Activated naive CD4-positive, alpha-beta T cell treated with anti-CD3 and anti-CD28 coated beads, Interleukin-2, amount 50 U/mL, for 72 hours (primary cell): ENCODE measurements at regions not wholly inside any gene's neighbourhood (a gene's known extent, or its start where the extent isn't known, plus 50 kb on each side); places are given as distances from the start of the nearest gene placed in this dataset.
"Not testable (repeated sequence)": the region's sequence is repeated elsewhere in the genome, so short reads cannot be mapped to it uniquely, and the experiment has no call there.

Source experiments
- ATAC-seq, 2 donors: fragments of 150-1000 bp; cut with Tn5 transposase; 2 replicates each; pipeline ENCODE4 v1.10.0; 2021; ENCODE audit warnings: mild to moderate bottlenecking in 2 of 2, moderate library complexity in 2 of 2
- DNase-seq, 2 donors: peaks; one replicate each; pipeline ENCODE4 v3.0.0; 2021 to 2022; ENCODE audit warnings: low spot score in 2 of 2
- H3K27ac Mint-ChIP-seq, 2 donors: one replicate each; pipeline ENCODE4 v1.8.0; 2022; ENCODE audit warnings: mild to moderate bottlenecking in 2 of 2, mixed read lengths in 2 of 2
- H3K36me3 Mint-ChIP-seq, 2 donors: one replicate each; pipeline ENCODE4 v1.8.0; 2022; ENCODE audit warnings: mixed read lengths in 2 of 2
- H3K9me3 Mint-ChIP-seq, 2 donors: one replicate each; pipeline ENCODE4 v1.8.0; 2022; ENCODE audit warnings: mixed read lengths in 2 of 2

DNA sequence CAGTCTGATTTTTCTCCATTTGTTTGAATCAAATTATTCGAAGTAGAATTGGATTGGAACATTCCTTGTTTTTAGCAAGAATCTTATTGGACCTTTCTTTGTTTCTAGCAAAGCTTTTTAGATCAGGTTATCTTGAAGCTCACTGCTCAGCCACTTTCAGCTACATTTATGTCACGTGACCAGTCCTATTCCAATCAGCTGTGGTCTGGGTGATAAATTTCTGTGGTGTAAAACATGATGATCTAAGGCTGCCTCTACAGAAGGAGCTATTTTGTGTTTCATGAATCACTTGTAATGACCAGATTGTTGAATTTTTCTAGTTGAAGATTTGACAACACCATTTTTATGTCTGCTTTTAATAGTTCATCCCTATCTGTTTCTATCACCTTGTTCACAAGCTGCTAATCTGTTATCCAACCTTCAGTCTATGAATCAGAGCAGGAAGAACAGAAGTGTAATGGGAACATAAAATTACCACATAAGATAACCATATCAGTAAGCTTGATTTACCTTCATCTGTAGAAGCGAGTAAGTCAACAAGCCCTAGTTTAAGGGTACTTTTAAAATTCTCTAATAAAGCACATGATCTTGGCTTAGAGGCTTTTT is 101.0 kb upstream of the MAP3K7 start:
- H3K27ac Mint-ChIP-seq, result no peak overlapping the region
- no peak for DNase-seq
- no peak for ATAC-seq
- peaks cover 4 to 5% of the 10 kb centered on the region in 2 donors for H3K9me3 Mint-ChIP-seq
- peaks cover 0 to 8% of the 10 kb centered on the region in 2 donors for H3K36me3 Mint-ChIP-seq

DNA sequence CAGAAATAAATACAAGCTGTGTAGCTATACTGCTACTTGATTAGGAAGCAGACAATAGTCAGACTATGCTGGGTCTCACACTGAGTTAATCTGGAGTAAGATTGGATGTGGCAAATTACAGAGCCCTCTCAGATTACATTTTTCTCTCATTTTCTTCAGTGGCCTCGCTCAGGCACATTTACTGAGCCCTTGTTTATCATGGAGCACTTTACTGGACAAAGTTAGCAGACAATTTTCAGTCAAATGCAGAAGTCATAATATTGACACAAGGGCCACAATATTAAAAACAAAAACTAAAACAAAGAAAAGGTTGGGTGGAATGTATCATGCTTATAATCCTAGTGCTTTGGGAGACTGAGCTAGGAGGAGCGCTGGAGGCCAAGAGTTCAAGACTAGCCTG is 95.0 kb upstream of the MAP3K7 start:
- no peak for DNase-seq
- Mint-ChIP-seq H3K27ac (no peak overlapping the region), H3K9me3 (no peaks in the 10 kb centered on the region), H3K36me3 (no peaks in the 10 kb centered on the region)
- no peak for ATAC-seq

GRCh38 chr6:90678049-90678779 is 91.3 kb upstream of the MAP3K7 start:
- Mint-ChIP-seq H3K27ac (no peak overlapping the region), H3K9me3 (no peaks in the 10 kb centered on the region), H3K36me3 (no peaks in the 10 kb centered on the region)
- ATAC-seq (no peak), DNase-seq (no peak)

DNA sequence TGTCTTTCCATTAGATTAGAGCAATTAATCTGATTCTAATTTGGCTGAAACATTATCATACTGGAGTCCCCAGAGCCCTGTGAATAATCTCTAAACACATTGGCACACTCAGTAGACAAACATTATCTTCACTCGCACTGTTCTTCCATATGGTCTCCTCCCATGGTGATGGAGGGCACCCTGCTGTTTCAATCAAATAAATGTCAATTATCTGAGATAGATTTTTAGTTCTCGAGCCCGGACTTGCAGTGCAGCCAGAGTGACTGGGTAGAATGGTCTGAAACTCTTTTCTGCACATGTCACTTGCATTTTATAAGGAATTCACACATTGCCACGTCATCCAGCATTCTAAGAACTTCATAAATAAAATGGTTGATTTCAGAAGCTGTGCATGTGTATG is 90.6 kb upstream of the MAP3K7 start:
- Mint-ChIP-seq H3K36me3 (no peaks in the 10 kb centered on the region), H3K27ac (no peak overlapping the region), H3K9me3 (no peaks in the 10 kb centered on the region)
- DNase-seq, result no peak
- no peak for ATAC-seq

- H3K9me3 Mint-ChIP-seq, result no peaks in the 10 kb centered on the region
- no peaks in the 10 kb centered on the region for H3K36me3 Mint-ChIP-seq
Observed at GRCh38 chr6:90676516-90677300, 89.8 kb upstream of the MAP3K7 start.

DNA sequence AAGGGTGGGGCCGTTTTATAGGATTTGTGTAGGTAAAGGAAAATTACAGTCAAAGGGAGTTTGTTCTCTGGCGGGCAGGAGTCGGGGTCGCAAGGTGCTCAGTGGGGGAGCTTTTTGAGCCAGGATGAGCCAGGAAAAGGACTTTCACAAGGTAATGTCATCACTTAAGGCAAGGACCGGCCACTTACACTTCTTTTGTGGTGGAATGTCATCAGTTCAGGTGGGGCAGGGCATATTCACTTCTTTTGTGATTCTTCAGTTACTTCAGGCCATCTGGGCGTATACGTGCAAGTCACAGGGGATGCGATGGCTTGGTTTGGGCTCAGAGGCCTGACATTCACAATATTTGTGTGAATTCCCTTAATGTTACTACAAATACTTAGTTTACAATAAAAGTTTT is 88.2 kb upstream of the MAP3K7 start:
- H3K9me3 Mint-ChIP-seq, H3K27ac Mint-ChIP-seq, ATAC-seq, H3K36me3 Mint-ChIP-seq, DNase-seq: not testable (repeated sequence)

More at GRCh38 chr6:90676516-90677300, 89.8 kb upstream of the MAP3K7 start:
- no peak overlapping the region for H3K27ac Mint-ChIP-seq
- DNase-seq (no peak), ATAC-seq (no peak)

- DNase-seq, H3K27ac Mint-ChIP-seq, H3K9me3 Mint-ChIP-seq, H3K36me3 Mint-ChIP-seq, ATAC-seq: not testable (repeated sequence)
Observed at GRCh38 chr6:90674077-90674476, 87.2 kb upstream of the MAP3K7 start.

GRCh38 chr6:90669846-90670245 is 83.0 kb upstream of the MAP3K7 start:
- Mint-ChIP-seq H3K27ac (no peak overlapping the region), H3K36me3 (no peaks in the 10 kb centered on the region), H3K9me3 (no peaks in the 10 kb centered on the region)
- DNase-seq (no peak), ATAC-seq (no peak)

GRCh38 chr6:90669420-90669819 is 82.5 kb upstream of the MAP3K7 start:
- H3K36me3 Mint-ChIP-seq, result no peaks in the 10 kb centered on the region
- DNase-seq (no peak), ATAC-seq (no peak)
- H3K27ac Mint-ChIP-seq, result no peak overlapping the region
- peaks cover 0 to 4% of the 10 kb centered on the region in 2 donors for H3K9me3 Mint-ChIP-seq

DNA sequence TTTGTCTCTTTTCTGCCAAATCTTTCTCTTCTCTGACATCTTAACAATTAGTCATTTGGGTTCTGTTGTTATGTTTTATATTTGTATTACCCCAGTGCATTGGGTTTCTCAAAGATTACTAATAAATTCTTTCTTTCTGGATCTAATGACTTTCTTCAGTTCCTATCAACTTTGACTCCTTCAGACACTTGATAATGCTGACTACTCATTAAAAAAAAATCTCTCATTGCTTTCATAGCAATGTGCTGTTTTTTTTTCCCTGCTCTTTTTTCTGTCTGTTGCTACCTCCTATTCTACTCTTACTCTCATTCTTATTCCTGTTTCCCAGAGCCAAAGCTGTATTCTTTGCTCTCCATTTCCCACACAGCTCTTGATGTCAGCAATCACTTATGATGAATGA is 81.3 kb upstream of the MAP3K7 start:
- ATAC-seq (no peak), DNase-seq (no peak)
- Mint-ChIP-seq H3K27ac (no peak overlapping the region), H3K9me3 (peaks cover 0 to 4% of the 10 kb centered on the region in 2 donors), H3K36me3 (no peaks in the 10 kb centered on the region)

DNA sequence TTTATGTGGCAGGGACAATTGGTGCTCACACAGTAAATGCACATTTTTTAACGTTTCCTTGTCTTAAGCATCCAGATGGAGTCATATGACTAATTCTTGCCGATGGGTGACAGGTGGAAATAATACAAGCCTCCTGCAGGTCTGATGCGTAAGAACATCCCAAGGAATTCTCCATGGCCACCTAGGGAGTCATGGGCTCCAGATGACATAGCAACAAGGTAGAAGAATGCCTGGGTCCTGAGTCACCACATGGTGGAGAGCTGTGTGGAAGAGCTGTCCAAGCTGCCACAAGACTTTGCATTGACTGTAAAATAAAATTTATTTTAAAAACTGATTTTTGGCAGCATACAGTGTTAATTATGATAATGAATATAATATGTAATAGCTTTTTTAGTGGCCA is 77.0 kb upstream of the MAP3K7 start:
- Mint-ChIP-seq H3K27ac (no peak overlapping the region), H3K36me3 (no peaks in the 10 kb centered on the region), H3K9me3 (peaks cover 0 to 4% of the 10 kb centered on the region in 2 donors)
- DNase-seq, result no peak
- no peak for ATAC-seq

- H3K36me3 Mint-ChIP-seq, result no peaks in the 10 kb centered on the region
- no peak for ATAC-seq
Observed at GRCh38 chr6:90663106-90663505, 76.2 kb upstream of the MAP3K7 start.

GRCh38 chr6:90660931-90661330 is 74.1 kb upstream of the MAP3K7 start:
- DNase-seq, result no peak
- H3K36me3 Mint-ChIP-seq, result no peaks in the 10 kb centered on the region
- no peak for ATAC-seq
- H3K9me3 Mint-ChIP-seq, result peaks cover 0 to 4% of the 10 kb centered on the region in 2 donors
- H3K27ac Mint-ChIP-seq, result no peak overlapping the region

More at GRCh38 chr6:90663106-90663505, 76.2 kb upstream of the MAP3K7 start:
- Mint-ChIP-seq H3K9me3 (peaks cover 0 to 4% of the 10 kb centered on the region in 2 donors), H3K27ac (no peak overlapping the region)
- no peak for DNase-seq

- ATAC-seq, result no peak
- DNase-seq, result no peak
- Mint-ChIP-seq H3K36me3 (no peaks in the 10 kb centered on the region), H3K9me3 (no peaks in the 10 kb centered on the region), H3K27ac (no peak overlapping the region)
Observed at GRCh38 chr6:90658497-90658896, 71.6 kb upstream of the MAP3K7 start.

GRCh38 chr6:90656325-90656724 is 69.5 kb upstream of the MAP3K7 start:
- DNase-seq (no peak), ATAC-seq (no peak)
- H3K36me3 Mint-ChIP-seq, result no peaks in the 10 kb centered on the region
- H3K27ac Mint-ChIP-seq, result no peak overlapping the region
- no peaks in the 10 kb centered on the region for H3K9me3 Mint-ChIP-seq

DNA sequence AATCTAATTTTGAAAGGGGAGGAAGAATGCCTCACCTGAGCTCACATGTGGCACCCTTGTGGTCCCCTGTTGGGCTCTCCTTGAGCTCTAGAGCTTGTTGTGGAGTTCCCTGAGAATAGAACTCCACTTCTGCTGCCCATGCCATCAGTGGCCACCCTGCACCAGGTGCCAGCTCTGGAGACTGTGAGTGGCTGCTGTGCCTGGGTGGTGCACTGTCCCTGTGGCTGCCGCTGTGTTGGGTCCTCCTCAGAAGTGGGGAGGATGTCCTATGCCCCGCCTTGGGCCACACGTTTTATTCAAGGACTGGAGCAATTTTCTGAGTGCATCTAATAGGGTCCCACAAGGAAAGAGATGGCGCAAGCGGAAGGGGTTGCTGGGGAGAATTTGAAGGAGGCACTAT is 67.9 kb upstream of the MAP3K7 start:
- no peak for ATAC-seq
- no peak for DNase-seq
- no peaks in the 10 kb centered on the region for H3K36me3 Mint-ChIP-seq

DNA sequence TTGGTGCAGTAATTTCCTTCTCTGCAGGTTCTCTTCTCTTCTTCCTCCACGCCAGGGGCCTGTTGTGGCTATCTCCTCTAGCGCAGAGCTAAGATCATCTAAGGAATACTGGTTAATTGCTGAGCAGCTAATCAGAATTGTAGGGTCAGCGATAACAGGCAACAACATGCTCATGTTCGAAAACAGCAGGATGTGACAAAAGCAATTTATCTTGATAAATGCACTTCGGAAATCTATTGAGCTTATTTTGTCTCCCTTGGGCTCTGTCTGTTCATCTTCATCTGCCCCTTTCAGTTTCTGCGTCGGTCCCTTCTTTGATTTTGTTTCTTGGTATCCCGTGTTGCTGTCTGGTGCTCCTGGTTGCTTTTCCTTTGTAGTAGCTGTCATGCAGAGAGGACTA is 67.3 kb upstream of the MAP3K7 start:
- DNase-seq, result no peak
- ATAC-seq, result no peak
- H3K9me3 Mint-ChIP-seq, result no peaks in the 10 kb centered on the region
- H3K27ac Mint-ChIP-seq, result no peak overlapping the region
- H3K36me3 Mint-ChIP-seq, result no peaks in the 10 kb centered on the region

More for the DNA sequence above, 67.9 kb upstream of the MAP3K7 start:
- Mint-ChIP-seq H3K27ac (no peak overlapping the region), H3K9me3 (no peaks in the 10 kb centered on the region)
